IMR-90 (cell line): ENCODE measurements at regions not wholly inside any gene's neighbourhood (a gene's known extent, or its start where the extent isn't known, plus 50 kb on each side); places are given as distances from the start of the nearest gene placed in this dataset.

Source experiments
- CTCF ChIP-seq: conservative IDR thresholded peaks from 2 replicates; pipeline ENCODE4 v1.5.1; 2012; ENCODE audit warnings: mild to moderate bottlenecking, low read depth, low read length, improper control_type of control experiment
- MAFK ChIP-seq: IDR thresholded peaks from 2 replicates; pipeline ENCODE4 v1.6.1; 2012; ENCODE audit warnings: low read depth, low read length, improper control_type of control experiment
- MAZ ChIP-seq: IDR thresholded peaks from 2 replicates; pipeline ENCODE4 v1.6.1; 2012; ENCODE audit warnings: low read depth, mild to moderate bottlenecking, low read length, improper control_type of control experiment, moderate library complexity, borderline replicate concordance
- RAD21 ChIP-seq: IDR thresholded peaks from 2 replicates; pipeline ENCODE4 v1.6.1; 2012; ENCODE audit warnings: low read length, improper control_type of control experiment

GRCh38 chr15:83352119-83352518 lies 67.7 kb upstream of the BNC1 start:
- TF ChIP-seq RAD21 (no peak), MAZ (no peak), CTCF (no peak), MAFK (no peak)
